Right lobe of liver (tissue), 4 donors: ENCODE measurements at regions not wholly inside any gene's neighbourhood (a gene's known extent, or its start where the extent isn't known, plus 50 kb on each side); places are given as distances from the start of the nearest gene placed in this dataset.

Experiments
- POLR2A ChIP-seq: fragments of 450-650 bp; IDR thresholded peaks from one replicate; pipeline ENCODE4 v1.6.1; 2017; ENCODE audit warnings: antibody characterized with exemption, mild to moderate bottlenecking
- TF ChIP-seq, protein P1 (sequence below), 4 donors: fragments of 200-600 bp in 3 of 4; fragments of 450-650 bp in 1 of 4; IDR thresholded peaks; one replicate each; pipeline versions ENCODE4 v1.5.1 to v1.8.0; 2016 to 2022; ENCODE audit warnings: antibody characterized with exemption in 4 of 4, mild to moderate bottlenecking in 2 of 4
- donor health status: DM: no; HTN: no; CAD: no.
- donor health status: DM: no; HTN: no; CAD: no.
- donor health status: DM: no; HTN: yes; CAD: no.

DNA sequence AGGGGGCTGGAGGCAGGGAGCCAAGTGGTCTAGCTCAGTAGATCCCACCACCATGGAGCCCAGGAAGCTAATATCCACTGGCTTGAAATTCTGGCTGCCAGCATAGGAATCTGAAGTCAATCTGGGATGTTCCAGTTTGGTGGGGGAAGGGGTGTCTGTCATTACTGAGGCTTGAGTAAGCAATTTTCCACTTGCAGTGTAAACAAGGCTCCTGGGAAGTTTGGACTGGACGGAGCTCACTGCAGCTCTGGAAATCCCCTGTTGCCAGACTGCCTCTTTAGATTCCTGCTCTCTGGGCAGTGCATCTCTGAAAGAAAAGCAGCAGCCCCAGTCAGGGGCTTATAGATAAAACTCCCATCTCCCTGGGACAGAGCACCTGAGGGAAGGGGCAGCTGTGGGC is 349.2 kb upstream of the KLHL1 start:
- TF ChIP-seq, protein P1, sequence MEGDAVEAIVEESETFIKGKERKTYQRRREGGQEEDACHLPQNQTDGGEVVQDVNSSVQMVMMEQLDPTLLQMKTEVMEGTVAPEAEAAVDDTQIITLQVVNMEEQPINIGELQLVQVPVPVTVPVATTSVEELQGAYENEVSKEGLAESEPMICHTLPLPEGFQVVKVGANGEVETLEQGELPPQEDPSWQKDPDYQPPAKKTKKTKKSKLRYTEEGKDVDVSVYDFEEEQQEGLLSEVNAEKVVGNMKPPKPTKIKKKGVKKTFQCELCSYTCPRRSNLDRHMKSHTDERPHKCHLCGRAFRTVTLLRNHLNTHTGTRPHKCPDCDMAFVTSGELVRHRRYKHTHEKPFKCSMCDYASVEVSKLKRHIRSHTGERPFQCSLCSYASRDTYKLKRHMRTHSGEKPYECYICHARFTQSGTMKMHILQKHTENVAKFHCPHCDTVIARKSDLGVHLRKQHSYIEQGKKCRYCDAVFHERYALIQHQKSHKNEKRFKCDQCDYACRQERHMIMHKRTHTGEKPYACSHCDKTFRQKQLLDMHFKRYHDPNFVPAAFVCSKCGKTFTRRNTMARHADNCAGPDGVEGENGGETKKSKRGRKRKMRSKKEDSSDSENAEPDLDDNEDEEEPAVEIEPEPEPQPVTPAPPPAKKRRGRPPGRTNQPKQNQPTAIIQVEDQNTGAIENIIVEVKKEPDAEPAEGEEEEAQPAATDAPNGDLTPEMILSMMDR (IDR thresholded peaks at IDR 0.05): no peak
- no peak for TF ChIP-seq POLR2A
